ENCODE measurements at regions not wholly inside any gene's neighbourhood (a gene's known extent, or its start where the extent isn't known, plus 50 kb on each side); places are given as distances from the start of the nearest gene placed in this dataset.

DNA sequence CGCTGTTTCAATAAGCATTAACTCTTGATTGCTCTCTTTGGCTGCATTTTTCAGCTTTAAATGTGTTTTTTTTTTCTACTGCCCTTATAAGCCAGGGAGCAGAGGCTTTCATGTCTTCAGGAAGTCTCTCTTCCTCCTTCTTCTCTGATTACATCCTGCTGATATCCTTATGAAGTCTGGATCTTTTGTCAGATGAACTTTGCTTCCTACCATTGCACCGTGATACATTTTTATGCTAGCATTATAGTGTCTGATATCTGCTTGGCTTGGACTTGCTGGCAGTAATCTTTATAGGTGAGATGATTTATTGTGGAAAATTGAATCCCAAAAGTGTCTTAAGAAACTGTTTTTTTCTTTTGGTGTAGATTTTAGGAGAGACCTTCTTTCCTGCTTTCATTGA, 160.4 kb upstream of the CFAP20DC start:
- TF ChIP-seq, protein P1, sequence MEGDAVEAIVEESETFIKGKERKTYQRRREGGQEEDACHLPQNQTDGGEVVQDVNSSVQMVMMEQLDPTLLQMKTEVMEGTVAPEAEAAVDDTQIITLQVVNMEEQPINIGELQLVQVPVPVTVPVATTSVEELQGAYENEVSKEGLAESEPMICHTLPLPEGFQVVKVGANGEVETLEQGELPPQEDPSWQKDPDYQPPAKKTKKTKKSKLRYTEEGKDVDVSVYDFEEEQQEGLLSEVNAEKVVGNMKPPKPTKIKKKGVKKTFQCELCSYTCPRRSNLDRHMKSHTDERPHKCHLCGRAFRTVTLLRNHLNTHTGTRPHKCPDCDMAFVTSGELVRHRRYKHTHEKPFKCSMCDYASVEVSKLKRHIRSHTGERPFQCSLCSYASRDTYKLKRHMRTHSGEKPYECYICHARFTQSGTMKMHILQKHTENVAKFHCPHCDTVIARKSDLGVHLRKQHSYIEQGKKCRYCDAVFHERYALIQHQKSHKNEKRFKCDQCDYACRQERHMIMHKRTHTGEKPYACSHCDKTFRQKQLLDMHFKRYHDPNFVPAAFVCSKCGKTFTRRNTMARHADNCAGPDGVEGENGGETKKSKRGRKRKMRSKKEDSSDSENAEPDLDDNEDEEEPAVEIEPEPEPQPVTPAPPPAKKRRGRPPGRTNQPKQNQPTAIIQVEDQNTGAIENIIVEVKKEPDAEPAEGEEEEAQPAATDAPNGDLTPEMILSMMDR (IDR thresholded peaks at IDR 0.05; ENCODE audit: insufficient read depth, low read depth, low read length) = no peak
- TF ChIP-seq EZH2 (IDR thresholded peaks at IDR 0.05; ENCODE audit: insufficient read depth, low read length) = no peak
